ENCODE measurements at regions not wholly inside any gene's neighbourhood (a gene's known extent, or its start where the extent isn't known, plus 50 kb on each side); places are given as distances from the start of the nearest gene placed in this dataset.

GRCh38 chr3:159829539-159830227, 159.0 kb upstream of the IL12A start:
- peak; percentile 62 to 84 for DNase-seq
- peak overlapping the region in 1 of 2 donors; percentile 38 for H3K27ac ChIP-seq
- H3K27me3 ChIP-seq, result no peaks in the 10 kb centered on the region
- no peaks in the 10 kb centered on the region for H3K36me3 ChIP-seq
- H3K4me1 ChIP-seq, result peaks cover 0 to 51% (median 19%) of the 10 kb centered on the region in 4 donors
- no peak overlapping the region for H3K4me3 ChIP-seq
- no peak for TF ChIP-seq CTCF (IDR thresholded peaks at IDR 0.05)
- intact Hi-C loops (cut with DNase I; ENCODE audit: low total_unique reads), result loop anchor here (5.0 kb wide), 1 partner anchor 178 kb away; no protein-coding TSS in a partner anchor
- no peaks in the 10 kb centered on the region for H3K9me3 ChIP-seq

- H3K9me3 ChIP-seq, result no peaks in the 10 kb centered on the region
- peak overlapping the region in 1 of 2 donors; percentile 38 for H3K27ac ChIP-seq
- intact Hi-C loops (cut with DNase I; ENCODE audit: low total_unique reads), result loop anchor here (5.0 kb wide), 1 partner anchor 177 kb away; no protein-coding TSS in a partner anchor
- no peak for TF ChIP-seq CTCF (IDR thresholded peaks at IDR 0.05)
- H3K4me1 ChIP-seq, result peaks cover 0 to 46% (median 15%) of the 10 kb centered on the region in 4 donors
- H3K4me3 ChIP-seq, result no peak overlapping the region
- no peaks in the 10 kb centered on the region for H3K36me3 ChIP-seq
- no peaks in the 10 kb centered on the region for H3K27me3 ChIP-seq
- no peak for DNase-seq
Observed at GRCh38 chr3:159830523-159831154, 158.0 kb upstream of the IL12A start.

GRCh38 chr3:159831466-159831865, 157.2 kb upstream of the IL12A start:
- no peak overlapping the region for H3K4me3 ChIP-seq
- H3K4me1 ChIP-seq, result peaks cover 0 to 46% (median 16%) of the 10 kb centered on the region in 4 donors
- TF ChIP-seq CTCF (IDR thresholded peaks at IDR 0.05), result no peak
- H3K27ac ChIP-seq, result no peak overlapping the region
- intact Hi-C loops (cut with DNase I; ENCODE audit: low total_unique reads), result loop anchor here (5.0 kb wide), 1 partner anchor 176 kb away; no protein-coding TSS in a partner anchor
- no peaks in the 10 kb centered on the region for H3K27me3 ChIP-seq
- no peaks in the 10 kb centered on the region for H3K36me3 ChIP-seq
- no peaks in the 10 kb centered on the region for H3K9me3 ChIP-seq
- no peak for DNase-seq

- Histone ChIP-seq H3K9me3 (no peaks in the 10 kb centered on the region), H3K4me1 (peaks cover 0 to 52% (median 19%) of the 10 kb centered on the region in 4 donors), H3K27ac (no peak overlapping the region), H3K27me3 (no peaks in the 10 kb centered on the region), H3K36me3 (no peaks in the 10 kb centered on the region), H3K4me3 (no peak overlapping the region)
- intact Hi-C loops (cut with DNase I; ENCODE audit: low total_unique reads), result loop anchor here (5.0 kb wide), 1 partner anchor 175 kb away; no protein-coding TSS in a partner anchor
- no peak for DNase-seq
- TF ChIP-seq CTCF (IDR thresholded peaks at IDR 0.05), result no peak
Observed at GRCh38 chr3:159832024-159832423, 156.6 kb upstream of the IL12A start.

- Histone ChIP-seq H3K4me1 (peaks cover 0 to 64% (median 17%) of the 10 kb centered on the region in 4 donors), H3K36me3 (no peaks in the 10 kb centered on the region), H3K9me3 (no peaks in the 10 kb centered on the region), H3K4me3 (no peak overlapping the region), H3K27me3 (no peaks in the 10 kb centered on the region), H3K27ac (no peak overlapping the region)
- no peak for DNase-seq
- intact Hi-C loops (cut with DNase I; ENCODE audit: low total_unique reads), result no loop called here
- TF ChIP-seq CTCF (IDR thresholded peaks at IDR 0.05), result no peak
Observed at GRCh38 chr3:159835126-159835525, 153.5 kb upstream of the IL12A start.
